Natural killer cell (primary cell): ENCODE measurements at regions not wholly inside any gene's neighbourhood (a gene's known extent, or its start where the extent isn't known, plus 50 kb on each side); places are given as distances from the start of the nearest gene placed in this dataset.
"Not testable (repeated sequence)": the region's sequence is repeated elsewhere in the genome, so short reads cannot be mapped to it uniquely, and the experiment has no call there.

Experiments
- ATAC-seq, 3 donors: fragments of 150-1000 bp in 2 of 3; fragments of 200-7000 bp in 1 of 3; cut with Tn5 transposase; 1 replicate in 1 of 3; 2 replicates in 2 of 3; pipeline ENCODE4 v1.10.0; 2021; ENCODE audit warnings: mild to moderate bottlenecking in 2 of 3, moderate library complexity in 2 of 3
- DNase-seq, 2 donors: peaks; one replicate each; pipeline versions ENCODE4 v3.0.0 to v3.0.0-alpha.2; 2013 to 2021; ENCODE audit warnings: mixed read lengths in 1 of 2
- H3K27ac ChIP-seq: one replicate; pipeline ENCODE4 v1.5.1; 2013; ENCODE audit warnings: mild to moderate bottlenecking, low read length
- H3K27me3 ChIP-seq: one replicate; pipeline ENCODE4 v1.6.1; 2013; ENCODE audit warnings: low read length; ENCODE audit not compliant: control insufficient read depth, insufficient read depth
- H3K36me3 ChIP-seq: one replicate; pipeline ENCODE4 v1.6.1; 2013; ENCODE audit warnings: low read length; ENCODE audit not compliant: control insufficient read depth, insufficient read depth
- H3K4me1 ChIP-seq: one replicate; pipeline ENCODE4 v1.6.1; 2013; ENCODE audit warnings: low read length; ENCODE audit not compliant: control insufficient read depth, insufficient read depth
- H3K4me3 ChIP-seq: one replicate; pipeline ENCODE4 v1.5.1; 2013; ENCODE audit warnings: low read length
- H3K9me3 ChIP-seq: one replicate; pipeline ENCODE4 v1.6.1; 2013; ENCODE audit warnings: low read length; ENCODE audit not compliant: control insufficient read depth, insufficient read depth
- H3K27ac Mint-ChIP-seq, 2 donors: one replicate each; pipeline ENCODE4 v1.8.0; 2022; ENCODE audit warnings: mild to moderate bottlenecking in 2 of 2, mixed read lengths in 2 of 2, moderate library complexity in 1 of 2
- H3K27me3 Mint-ChIP-seq, 2 donors: one replicate each; pipeline ENCODE4 v1.8.0; 2022; ENCODE audit warnings: low read depth in 2 of 2, mixed read lengths in 2 of 2
- H3K36me3 Mint-ChIP-seq: one replicate; pipeline ENCODE4 v1.8.0; 2022; ENCODE audit warnings: mixed read lengths
- H3K4me1 Mint-ChIP-seq, 2 donors: one replicate each; pipeline ENCODE4 v1.8.0; 2022; ENCODE audit warnings: mixed read lengths in 2 of 2
- H3K4me3 Mint-ChIP-seq: one replicate; pipeline ENCODE4 v1.8.0; 2022; ENCODE audit warnings: mild to moderate bottlenecking, moderate library complexity, mixed read lengths
- H3K9me3 Mint-ChIP-seq, 2 donors: one replicate each; pipeline ENCODE4 v1.8.0; 2022; ENCODE audit warnings: mixed read lengths in 2 of 2
- WGBS: methylation state at CpG from one replicate; pipeline ENCODE4 v1.1.7; 2013; ENCODE audit warnings: missing lambda C conversion rate; ENCODE audit not compliant: insufficient coverage; 5-methylcytosine and 5-hydroxymethylcytosine counted together
- intact Hi-C: fragments of 100-400 bp; cut with micrococcal nuclease; formaldehyde crosslinking; loops from one replicate; pipeline ENCODE4 v1.14.2; 2022
- TF ChIP-seq, protein P1 (sequence below): fragments of 200-600 bp; IDR thresholded peaks from one replicate; pipeline ENCODE4 v1.8.0; 2022; ENCODE audit warnings: antibody characterized with exemption

GRCh38 chr10:16234916-16235315 lies 201.9 kb upstream of the PTER start:
- intact Hi-C loops, result no loop called here
- Mint-ChIP-seq H3K9me3 (peaks cover 2 to 4% of the 10 kb centered on the region in 2 donors), H3K36me3 (no peaks in the 10 kb centered on the region), H3K4me3 (no peak overlapping the region), H3K4me1 (no peaks in the 10 kb centered on the region), H3K27ac (no peak overlapping the region), H3K27me3 (peaks cover 0 to 3% of the 10 kb centered on the region in 2 donors)
- TF ChIP-seq, protein P1, sequence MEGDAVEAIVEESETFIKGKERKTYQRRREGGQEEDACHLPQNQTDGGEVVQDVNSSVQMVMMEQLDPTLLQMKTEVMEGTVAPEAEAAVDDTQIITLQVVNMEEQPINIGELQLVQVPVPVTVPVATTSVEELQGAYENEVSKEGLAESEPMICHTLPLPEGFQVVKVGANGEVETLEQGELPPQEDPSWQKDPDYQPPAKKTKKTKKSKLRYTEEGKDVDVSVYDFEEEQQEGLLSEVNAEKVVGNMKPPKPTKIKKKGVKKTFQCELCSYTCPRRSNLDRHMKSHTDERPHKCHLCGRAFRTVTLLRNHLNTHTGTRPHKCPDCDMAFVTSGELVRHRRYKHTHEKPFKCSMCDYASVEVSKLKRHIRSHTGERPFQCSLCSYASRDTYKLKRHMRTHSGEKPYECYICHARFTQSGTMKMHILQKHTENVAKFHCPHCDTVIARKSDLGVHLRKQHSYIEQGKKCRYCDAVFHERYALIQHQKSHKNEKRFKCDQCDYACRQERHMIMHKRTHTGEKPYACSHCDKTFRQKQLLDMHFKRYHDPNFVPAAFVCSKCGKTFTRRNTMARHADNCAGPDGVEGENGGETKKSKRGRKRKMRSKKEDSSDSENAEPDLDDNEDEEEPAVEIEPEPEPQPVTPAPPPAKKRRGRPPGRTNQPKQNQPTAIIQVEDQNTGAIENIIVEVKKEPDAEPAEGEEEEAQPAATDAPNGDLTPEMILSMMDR, result no peak
- ATAC-seq (no peak), DNase-seq (no peak)
- no peak overlapping the region for H3K4me3 ChIP-seq
- H3K4me1 ChIP-seq, result no peaks in the 10 kb centered on the region
- H3K9me3 ChIP-seq, result no peaks in the 10 kb centered on the region
- no peaks in the 10 kb centered on the region for H3K27me3 ChIP-seq
- no peak overlapping the region for H3K27ac ChIP-seq
- WGBS, result 97% methylated on average over 2 of the region's 2 CpGs
- H3K36me3 ChIP-seq, result no peaks in the 10 kb centered on the region

DNA sequence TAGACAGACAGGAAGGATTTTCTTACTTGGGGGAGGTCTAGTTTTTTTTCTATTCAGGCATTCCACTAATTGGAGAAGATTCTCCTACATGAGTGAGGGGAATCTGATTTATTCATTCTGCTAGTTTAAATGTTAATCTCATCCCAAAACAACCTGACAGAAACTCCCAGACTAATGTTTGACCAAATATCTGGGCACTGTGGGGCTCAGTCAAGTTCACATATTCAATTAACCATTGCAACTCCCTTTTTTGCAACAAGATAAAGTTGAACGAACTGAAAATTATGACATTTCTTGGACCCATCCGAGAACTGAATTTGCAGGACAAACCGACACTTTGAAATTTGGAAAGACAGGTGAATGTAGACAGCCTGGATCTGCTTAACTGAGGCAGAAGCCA lies 194.4 kb upstream of the PTER start:
- H3K27me3 Mint-ChIP-seq, result peaks cover 0 to 3% of the 10 kb centered on the region in 2 donors
- Histone ChIP-seq H3K27ac (no peak overlapping the region), H3K36me3 (no peaks in the 10 kb centered on the region), H3K4me3 (no peak overlapping the region), H3K9me3 (no peaks in the 10 kb centered on the region), H3K4me1 (no peaks in the 10 kb centered on the region), H3K27me3 (no peaks in the 10 kb centered on the region)
- peaks cover 0 to 4% of the 10 kb centered on the region in 2 donors for H3K9me3 Mint-ChIP-seq
- H3K36me3 Mint-ChIP-seq, result no peaks in the 10 kb centered on the region
- WGBS, result 96% methylated on average over 3 of the region's 3 CpGs
- no peak for ATAC-seq
- H3K4me1 Mint-ChIP-seq, result no peaks in the 10 kb centered on the region
- DNase-seq, result no peak
- H3K4me3 Mint-ChIP-seq, result no peak overlapping the region
- TF ChIP-seq, protein P1, result no peak
- intact Hi-C loops, result no loop called here
- H3K27ac Mint-ChIP-seq, result no peak overlapping the region

DNA sequence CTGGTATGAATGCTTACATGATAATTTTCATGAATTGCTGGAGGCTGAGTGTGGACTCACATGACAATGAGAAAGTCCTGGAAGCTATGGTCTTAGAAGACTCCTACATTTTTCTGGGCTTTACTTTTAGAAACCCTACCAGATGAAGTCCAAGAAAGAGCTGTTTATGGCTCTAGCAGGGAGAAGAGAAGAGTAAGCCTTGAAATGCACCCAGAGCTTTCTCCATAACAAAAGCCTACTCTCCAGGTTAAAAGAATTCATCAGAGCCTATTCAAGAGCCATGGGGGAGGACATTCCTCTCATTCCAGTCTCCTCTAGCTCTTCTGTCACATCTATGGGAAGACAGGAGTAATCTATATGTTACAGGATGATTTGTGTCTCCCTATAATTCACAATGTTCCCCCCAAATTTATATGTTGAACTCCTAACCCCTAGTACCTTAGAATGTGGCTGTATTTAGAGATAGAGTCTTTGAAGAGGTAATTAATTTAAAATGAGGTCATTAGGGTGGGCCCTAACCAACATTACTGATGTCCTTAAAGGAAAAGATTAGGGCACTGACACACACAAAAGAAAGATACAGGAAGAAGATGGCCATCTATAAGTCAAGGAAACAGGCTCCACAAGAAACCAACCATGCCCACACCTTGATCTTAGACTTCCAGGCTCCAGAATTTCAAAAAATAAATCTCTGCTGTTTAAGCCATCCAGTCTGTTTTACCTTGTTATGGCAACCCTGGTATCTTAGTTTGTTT lies 193.8 kb upstream of the PTER start:
- no peaks in the 10 kb centered on the region for H3K9me3 ChIP-seq
- TF ChIP-seq, protein P1, result no peak
- no peak overlapping the region for H3K27ac ChIP-seq
- Mint-ChIP-seq H3K27ac (no peak overlapping the region), H3K4me3 (no peak overlapping the region), H3K27me3 (peaks cover 0 to under 1% of the 10 kb centered on the region in 2 donors), H3K9me3 (peaks cover 0 to 2% of the 10 kb centered on the region in 2 donors), H3K36me3 (no peaks in the 10 kb centered on the region), H3K4me1 (no peaks in the 10 kb centered on the region)
- ATAC-seq (no peak), DNase-seq (no peak)
- no peaks in the 10 kb centered on the region for H3K27me3 ChIP-seq
- H3K4me1 ChIP-seq, result no peaks in the 10 kb centered on the region
- intact Hi-C loops, result no loop called here
- no peaks in the 10 kb centered on the region for H3K36me3 ChIP-seq
- H3K4me3 ChIP-seq, result no peak overlapping the region

DNA sequence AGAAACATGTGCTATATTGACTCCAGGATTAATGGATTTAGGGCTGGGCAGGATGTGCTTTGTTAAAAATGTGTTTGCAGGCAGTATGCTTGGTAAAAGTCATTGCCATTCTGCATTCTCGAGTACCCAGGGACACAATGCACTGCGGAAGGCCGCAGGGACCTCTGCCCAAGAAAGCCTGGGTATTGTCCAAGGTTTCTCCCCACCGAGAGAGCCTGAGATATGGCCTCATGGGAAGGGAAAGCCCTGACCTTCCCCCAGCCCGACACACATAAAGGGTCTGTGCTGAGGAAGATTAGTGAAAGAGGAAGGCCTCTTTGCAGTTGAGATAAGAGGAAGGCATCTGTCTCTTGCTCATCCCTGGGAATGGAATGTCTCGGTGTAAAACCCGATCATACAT lies 186.7 kb upstream of the PTER start:
- H3K4me3 ChIP-seq, ATAC-seq, H3K27me3 ChIP-seq, H3K9me3 Mint-ChIP-seq, intact Hi-C loops, H3K4me3 Mint-ChIP-seq, H3K9me3 ChIP-seq, H3K36me3 Mint-ChIP-seq, H3K4me1 ChIP-seq, H3K4me1 Mint-ChIP-seq, H3K27ac Mint-ChIP-seq, DNase-seq, H3K27ac ChIP-seq, H3K27me3 Mint-ChIP-seq, H3K36me3 ChIP-seq: not testable (repeated sequence)
- 71% methylated on average over 6 of the region's 7 CpGs for WGBS
